ENCODE measurements at regions not wholly inside any gene's neighbourhood (a gene's known extent, or its start where the extent isn't known, plus 50 kb on each side); places are given as distances from the start of the nearest gene placed in this dataset.
"Not testable (repeated sequence)": the region's sequence is repeated elsewhere in the genome, so short reads cannot be mapped to it uniquely, and the experiment has no call there.

- not testable (repeated sequence) for DNase-seq
Observed at GRCh38 chr20:29320216-29320949, 1937.1 kb upstream of the DEFB115 start.

- not testable (repeated sequence) for DNase-seq
Observed at GRCh38 chr20:29323631-29324515, 1933.6 kb upstream of the DEFB115 start.

GRCh38 chr20:29324516-29325303, 1932.8 kb upstream of the DEFB115 start:
- DNase-seq = not testable (repeated sequence)

GRCh38 chr20:29325304-29325640, 1932.2 kb upstream of the DEFB115 start:
- no peak for DNase-seq

GRCh38 chr20:29325781-29326180, 1931.7 kb upstream of the DEFB115 start:
- not testable (repeated sequence) for DNase-seq

- DNase-seq = no peak
Observed at GRCh38 chr20:29326376-29327070, 1930.9 kb upstream of the DEFB115 start.

GRCh38 chr20:29327600-29328420, 1929.7 kb upstream of the DEFB115 start:
- DNase-seq = not testable (repeated sequence)

GRCh38 chr20:29330429-29331115, 1926.9 kb upstream of the DEFB115 start:
- not testable (repeated sequence) for DNase-seq

- no peak for DNase-seq
Observed at GRCh38 chr20:29349836-29350235, 1907.6 kb upstream of the DEFB115 start.

- not testable (repeated sequence) for DNase-seq
Observed at GRCh38 chr20:29375937-29376336, 1881.5 kb upstream of the DEFB115 start.

GRCh38 chr20:29392853-29393252, 1864.6 kb upstream of the DEFB115 start:
- not testable (repeated sequence) for DNase-seq

GRCh38 chr20:29408034-29408695, 1849.3 kb upstream of the DEFB115 start:
- no peak for DNase-seq

- DNase-seq = not testable (repeated sequence)
Observed at GRCh38 chr20:29408707-29409106, 1848.8 kb upstream of the DEFB115 start.

GRCh38 chr20:29409160-29409689, 1848.2 kb upstream of the DEFB115 start:
- not testable (repeated sequence) for DNase-seq

- DNase-seq = no peak
Observed at GRCh38 chr20:29409833-29410805, 1847.3 kb upstream of the DEFB115 start.

- no peak for DNase-seq
Observed at GRCh38 chr20:29410806-29411457, 1846.5 kb upstream of the DEFB115 start.

- DNase-seq = not testable (repeated sequence)
Observed at GRCh38 chr20:29411458-29411820, 1846.0 kb upstream of the DEFB115 start.

GRCh38 chr20:29419378-29419777, 1838.1 kb upstream of the DEFB115 start:
- DNase-seq = no peak
